ENCODE measurements at regions not wholly inside any gene's neighbourhood (a gene's known extent, or its start where the extent isn't known, plus 50 kb on each side); places are given as distances from the start of the nearest gene placed in this dataset.
"Not testable (repeated sequence)": the region's sequence is repeated elsewhere in the genome, so short reads cannot be mapped to it uniquely, and the experiment has no call there.

- H3K27ac ChIP-seq: no peak overlapping the region
- H3K9me3 ChIP-seq (ENCODE audit: severe bottlenecking): no peaks in the 10 kb centered on the region
- H3K27me3 ChIP-seq (ENCODE audit: insufficient read depth, low read depth, severe bottlenecking): no peaks in the 10 kb centered on the region
- TF ChIP-seq CTCF (IDR thresholded peaks at IDR 0.05; ENCODE audit: low read depth, low read length): no peak
- DNase-seq: no peak
- H3K36me3 ChIP-seq: no peaks in the 10 kb centered on the region
- no peak overlapping the region for H3K4me3 ChIP-seq (ENCODE audit: low read depth, low read length)
Observed at GRCh38 chr3:115204475-115204874, 57.4 kb upstream of the ZBTB20 start.

GRCh38 chr3:115208066-115208750 lies 61.1 kb upstream of the ZBTB20 start:
- no peak for TF ChIP-seq CTCF (IDR thresholded peaks at IDR 0.05; ENCODE audit: low read depth, low read length)
- no peak overlapping the region for H3K4me3 ChIP-seq (ENCODE audit: low read depth, low read length)

GRCh38 chr3:115211810-115212492 lies 64.9 kb upstream of the ZBTB20 start:
- H3K27me3 ChIP-seq (ENCODE audit: insufficient read depth, low read depth, severe bottlenecking): no peaks in the 10 kb centered on the region
- no peak overlapping the region for H3K4me3 ChIP-seq (ENCODE audit: low read depth, low read length)
- H3K27ac ChIP-seq: no peak overlapping the region
- no peak for TF ChIP-seq CTCF (IDR thresholded peaks at IDR 0.05; ENCODE audit: low read depth, low read length)
- no peaks in the 10 kb centered on the region for H3K36me3 ChIP-seq
- no peak for DNase-seq
- no peaks in the 10 kb centered on the region for H3K9me3 ChIP-seq (ENCODE audit: severe bottlenecking)

More at GRCh38 chr3:115208066-115208750, 61.1 kb upstream of the ZBTB20 start:
- Histone ChIP-seq H3K9me3 (ENCODE audit: severe bottlenecking) (no peaks in the 10 kb centered on the region), H3K36me3 (no peaks in the 10 kb centered on the region), H3K27me3 (ENCODE audit: insufficient read depth, low read depth, severe bottlenecking) (no peaks in the 10 kb centered on the region), H3K27ac (no peak overlapping the region)
- DNase-seq: peak; percentile 70

GRCh38 chr3:115212615-115213014 lies 65.5 kb upstream of the ZBTB20 start:
- no peak for TF ChIP-seq CTCF (IDR thresholded peaks at IDR 0.05; ENCODE audit: low read depth, low read length)
- no peak overlapping the region for H3K4me3 ChIP-seq (ENCODE audit: low read depth, low read length)
- no peak overlapping the region for H3K27ac ChIP-seq
- H3K9me3 ChIP-seq (ENCODE audit: severe bottlenecking): no peaks in the 10 kb centered on the region
- H3K27me3 ChIP-seq (ENCODE audit: insufficient read depth, low read depth, severe bottlenecking): no peaks in the 10 kb centered on the region
- no peaks in the 10 kb centered on the region for H3K36me3 ChIP-seq
- no peak for DNase-seq

- H3K27me3 ChIP-seq (ENCODE audit: insufficient read depth, low read depth, severe bottlenecking); H3K4me3 ChIP-seq (ENCODE audit: low read depth, low read length); H3K27ac ChIP-seq; H3K9me3 ChIP-seq (ENCODE audit: severe bottlenecking); H3K36me3 ChIP-seq: not testable (repeated sequence)
- DNase-seq: peak; percentile 45
Observed at GRCh38 chr3:115213052-115213451, 66.0 kb upstream of the ZBTB20 start.

- no peak overlapping the region for H3K4me3 ChIP-seq (ENCODE audit: low read depth, low read length)
- no peaks in the 10 kb centered on the region for H3K27me3 ChIP-seq (ENCODE audit: insufficient read depth, low read depth, severe bottlenecking)
- TF ChIP-seq CTCF (IDR thresholded peaks at IDR 0.05; ENCODE audit: low read depth, low read length): no peak
- no peaks in the 10 kb centered on the region for H3K9me3 ChIP-seq (ENCODE audit: severe bottlenecking)
- no peaks in the 10 kb centered on the region for H3K36me3 ChIP-seq
- H3K27ac ChIP-seq: no peak overlapping the region
- no peak for DNase-seq
Observed at GRCh38 chr3:115217292-115217677, 70.2 kb upstream of the ZBTB20 start.
